Skeletal muscle tissue (tissue), 3 donors: ENCODE measurements at regions not wholly inside any gene's neighbourhood (a gene's known extent, or its start where the extent isn't known, plus 50 kb on each side); places are given as distances from the start of the nearest gene placed in this dataset.

ENCODE experiments used
- H3K27ac ChIP-seq: one replicate; pipeline ENCODE4 v1.7.0; 2013; ENCODE audit warnings: mild to moderate bottlenecking, low read depth, low read length, inconsistent platforms
- H3K27me3 ChIP-seq, 3 donors: one replicate each; pipeline ENCODE4 v1.7.0; 2013; ENCODE audit warnings: low read length in 3 of 3; ENCODE audit not compliant: control insufficient read depth in 3 of 3, insufficient read depth in 3 of 3
- H3K36me3 ChIP-seq, 3 donors: one replicate each; pipeline ENCODE4 v1.7.0; 2013; ENCODE audit warnings: low read length in 3 of 3; ENCODE audit not compliant: control insufficient read depth in 3 of 3, insufficient read depth in 3 of 3
- H3K4me1 ChIP-seq, 3 donors: one replicate each; pipeline ENCODE4 v1.7.0; 2013; ENCODE audit warnings: low read length in 3 of 3, mild to moderate bottlenecking in 3 of 3; ENCODE audit not compliant: control insufficient read depth in 3 of 3, insufficient read depth in 3 of 3
- H3K4me3 ChIP-seq, 3 donors: one replicate each; pipeline ENCODE4 v1.7.0; 2013; ENCODE audit warnings: low read length in 3 of 3
- H3K9ac ChIP-seq, 3 donors: one replicate each; pipeline ENCODE4 v1.7.0; 2013; ENCODE audit warnings: low read length in 3 of 3, mild to moderate bottlenecking in 3 of 3, moderate library complexity in 2 of 3, low read depth in 1 of 3
- H3K9me3 ChIP-seq, 3 donors: one replicate each; pipeline ENCODE4 v1.7.0; 2013; ENCODE audit warnings: low read length in 3 of 3; ENCODE audit not compliant: control insufficient read depth in 3 of 3
- donor health status: Osteomylitis.

DNA sequence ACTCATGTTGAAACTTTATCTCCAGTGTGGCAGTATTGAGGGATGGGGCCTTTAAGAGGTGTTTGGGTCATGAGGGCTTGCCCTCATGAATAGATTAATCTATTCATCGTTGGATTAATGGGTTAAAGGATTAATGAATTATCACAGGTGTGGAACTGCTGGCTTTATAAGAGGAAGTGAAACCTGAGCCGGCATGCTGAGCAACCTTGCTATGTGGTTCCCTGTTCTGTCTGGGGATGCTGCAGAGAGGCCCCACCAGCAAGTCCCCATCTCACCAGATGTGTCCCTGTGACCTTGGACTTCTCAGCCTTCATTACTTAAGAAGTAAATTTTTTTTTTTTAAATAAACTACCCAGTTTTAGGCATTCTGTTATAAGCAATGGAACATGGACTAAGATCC is 109.6 kb downstream of the DYRK2 start:
- H3K4me1 ChIP-seq = peaks cover 3 to 25% (median 3%) of the 10 kb centered on the region in 3 donors
- H3K9ac ChIP-seq = no peak overlapping the region
- H3K27me3 ChIP-seq = no peaks in the 10 kb centered on the region
- no peaks in the 10 kb centered on the region for H3K36me3 ChIP-seq
- H3K9me3 ChIP-seq = no peaks in the 10 kb centered on the region
- no peak overlapping the region for H3K4me3 ChIP-seq
- no peak overlapping the region for H3K27ac ChIP-seq

- Histone ChIP-seq H3K4me3 (no peak overlapping the region), H3K9me3 (no peaks in the 10 kb centered on the region), H3K36me3 (no peaks in the 10 kb centered on the region), H3K27me3 (no peaks in the 10 kb centered on the region), H3K9ac (no peak overlapping the region), H3K4me1 (peaks cover 3 to 22% (median 3%) of the 10 kb centered on the region in 3 donors), H3K27ac (no peak overlapping the region)
Observed at GRCh38 chr12:67758521-67758920, 110.0 kb downstream of the DYRK2 start.

GRCh38 chr12:67759829-67760228 is 111.3 kb downstream of the DYRK2 start:
- Histone ChIP-seq H3K9me3 (no peaks in the 10 kb centered on the region), H3K9ac (no peak overlapping the region), H3K27me3 (no peaks in the 10 kb centered on the region)

GRCh38 chr12:67760586-67761275 is 112.2 kb downstream of the DYRK2 start:
- Histone ChIP-seq H3K27ac (no peak overlapping the region), H3K4me1 (peaks cover 0 to 4% (median 0%) of the 10 kb centered on the region in 3 donors), H3K9ac (no peak overlapping the region), H3K36me3 (no peaks in the 10 kb centered on the region), H3K27me3 (no peaks in the 10 kb centered on the region), H3K9me3 (no peaks in the 10 kb centered on the region), H3K4me3 (no peak overlapping the region)

More at GRCh38 chr12:67759829-67760228, 111.3 kb downstream of the DYRK2 start:
- H3K36me3 ChIP-seq = no peaks in the 10 kb centered on the region
- peaks cover 2 to 13% (median 2%) of the 10 kb centered on the region in 3 donors for H3K4me1 ChIP-seq
- H3K4me3 ChIP-seq = no peak overlapping the region
- no peak overlapping the region for H3K27ac ChIP-seq

DNA sequence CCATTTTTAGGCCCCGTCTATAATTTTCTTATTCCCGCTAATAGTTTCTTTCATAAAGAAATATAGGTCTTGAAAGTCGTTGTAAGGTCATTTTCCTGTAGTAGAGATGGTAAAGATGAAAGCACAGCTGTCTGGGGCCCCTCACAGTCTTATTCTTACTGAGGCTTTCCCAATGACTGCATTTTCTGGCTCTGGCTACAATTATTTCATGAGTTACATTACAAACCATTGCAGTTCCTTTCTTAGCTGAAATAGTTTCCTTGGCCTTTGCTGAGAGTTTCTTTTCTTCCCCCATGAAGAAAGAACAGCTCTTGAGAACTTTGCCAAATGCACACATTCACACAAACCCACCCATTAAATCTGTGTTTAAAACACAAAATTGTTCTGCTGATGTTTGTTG is 113.0 kb downstream of the DYRK2 start:
- Histone ChIP-seq H3K9me3 (no peaks in the 10 kb centered on the region), H3K4me1 (peaks cover 0 to 2% (median 0%) of the 10 kb centered on the region in 3 donors), H3K9ac (no peak overlapping the region), H3K36me3 (no peaks in the 10 kb centered on the region), H3K27me3 (no peaks in the 10 kb centered on the region), H3K4me3 (no peak overlapping the region), H3K27ac (no peak overlapping the region)

DNA sequence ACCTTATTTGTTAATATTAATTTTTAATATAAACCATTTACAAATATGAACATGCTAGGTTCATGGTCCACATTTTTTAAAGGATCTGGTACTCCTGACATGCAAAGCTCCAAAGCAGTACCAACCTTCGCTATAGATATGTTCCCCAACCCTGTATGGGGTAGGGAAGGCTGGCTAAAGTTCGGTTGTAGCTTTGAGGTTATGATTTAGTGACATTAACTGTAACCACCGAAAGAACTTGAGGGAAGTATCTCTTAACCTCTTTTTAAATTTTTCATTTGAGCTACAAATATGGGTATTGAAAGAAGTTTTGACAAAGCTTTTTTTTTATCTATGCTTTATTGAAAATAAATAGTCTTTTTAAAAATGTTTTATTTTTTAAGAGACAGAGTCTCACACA is 115.5 kb downstream of the DYRK2 start:
- H3K27ac ChIP-seq = no peak overlapping the region
- H3K4me3 ChIP-seq = no peak overlapping the region
- no peaks in the 10 kb centered on the region for H3K9me3 ChIP-seq
- H3K4me1 ChIP-seq = no peaks in the 10 kb centered on the region
- no peaks in the 10 kb centered on the region for H3K27me3 ChIP-seq
- no peaks in the 10 kb centered on the region for H3K36me3 ChIP-seq
- H3K9ac ChIP-seq = no peak overlapping the region

- Histone ChIP-seq H3K9ac (no peak overlapping the region), H3K4me1 (no peaks in the 10 kb centered on the region), H3K4me3 (no peak overlapping the region), H3K27ac (no peak overlapping the region), H3K9me3 (no peaks in the 10 kb centered on the region), H3K27me3 (no peaks in the 10 kb centered on the region), H3K36me3 (no peaks in the 10 kb centered on the region)
Observed at GRCh38 chr12:67764946-67765619, 116.5 kb downstream of the DYRK2 start.

DNA sequence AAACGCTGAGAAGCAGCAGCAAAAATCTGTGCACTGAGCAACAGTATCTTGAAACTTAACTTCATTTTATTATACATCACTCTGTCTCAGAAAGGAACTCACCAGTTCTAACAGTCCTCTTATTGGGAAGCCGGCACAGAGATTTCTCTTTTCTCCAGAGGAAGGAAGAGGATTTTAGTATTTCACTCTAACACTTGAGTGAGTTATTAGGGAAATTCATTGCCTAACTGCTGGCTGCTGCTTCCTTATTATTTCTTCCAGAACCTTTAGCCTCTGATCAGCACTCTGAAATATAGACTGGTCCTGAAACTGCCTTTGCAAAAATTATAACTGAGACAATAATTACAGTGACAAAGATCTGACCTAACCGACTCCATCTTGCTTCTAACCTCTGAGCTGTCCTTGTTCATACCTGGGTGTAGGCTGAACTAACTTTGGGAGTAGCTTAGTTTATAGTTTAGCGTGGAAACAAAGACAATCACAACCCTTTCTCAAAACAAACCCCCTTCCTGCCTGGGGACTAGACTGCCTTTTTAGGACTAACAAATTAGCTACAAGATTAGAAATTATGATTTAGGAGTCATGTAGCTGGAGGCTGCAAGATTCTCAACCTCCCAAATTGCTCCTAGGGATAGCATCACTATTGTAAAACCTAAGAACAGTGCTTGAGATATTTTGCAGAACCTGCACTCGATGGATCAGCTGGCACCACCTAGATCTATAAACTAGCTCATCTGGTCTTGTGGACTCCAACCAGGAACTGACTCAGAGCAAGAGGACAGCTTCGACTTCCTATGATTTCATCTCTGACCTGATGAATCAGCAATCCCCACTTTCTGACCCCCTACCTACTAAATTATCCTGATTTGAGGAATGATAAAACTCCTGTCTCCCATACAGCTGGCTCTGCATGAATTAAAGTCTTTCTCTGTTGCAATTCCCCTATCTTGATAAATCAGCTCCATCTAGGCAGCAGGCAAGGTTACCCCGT is 117.5 kb downstream of the DYRK2 start:
- Histone ChIP-seq H3K27ac (no peak overlapping the region), H3K27me3 (no peaks in the 10 kb centered on the region), H3K4me1 (no peaks in the 10 kb centered on the region), H3K9me3 (no peaks in the 10 kb centered on the region), H3K9ac (no peak overlapping the region), H3K4me3 (no peak overlapping the region), H3K36me3 (no peaks in the 10 kb centered on the region)

DNA sequence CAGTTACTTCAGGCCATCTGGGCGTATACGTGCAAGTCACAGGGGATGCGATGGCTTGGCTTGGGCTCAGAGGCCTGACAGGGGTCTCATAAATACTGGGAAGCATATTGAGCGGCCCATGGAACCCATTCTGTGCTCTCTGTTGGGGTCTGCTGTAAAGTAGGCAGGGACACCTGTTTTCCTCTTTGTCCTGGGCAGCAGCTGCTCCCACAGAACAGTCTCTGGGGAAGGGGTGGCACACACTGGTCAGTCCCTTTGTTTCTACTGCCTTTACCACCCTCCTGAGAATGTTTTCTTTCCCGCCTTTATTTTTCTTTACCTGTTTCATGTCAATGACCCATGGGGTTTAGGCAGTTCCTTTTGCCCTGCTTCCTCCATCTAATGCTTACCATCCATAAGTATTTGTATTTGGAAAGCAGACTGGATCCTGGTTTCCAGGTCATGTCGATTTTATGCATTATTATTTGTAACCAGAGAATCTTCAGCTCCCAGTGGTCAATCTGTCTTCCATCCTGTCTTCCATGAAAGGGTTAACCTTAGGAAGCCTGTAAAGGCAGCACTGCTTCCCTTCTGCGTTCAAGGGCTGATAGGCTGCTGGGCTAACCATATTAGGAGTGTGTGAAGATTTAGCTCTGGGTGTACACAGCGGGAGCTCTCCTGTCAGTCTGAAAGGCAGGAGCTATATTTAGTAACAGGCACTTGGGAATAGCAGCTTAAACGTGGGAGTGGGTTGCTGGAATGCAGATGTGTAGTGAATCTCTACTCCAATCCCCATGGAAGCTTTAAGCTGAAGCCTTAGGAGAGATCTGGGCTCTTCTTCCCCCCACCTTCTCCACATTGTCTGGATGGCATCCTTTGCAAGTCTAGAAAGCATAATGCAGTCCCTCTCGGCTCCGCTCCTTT is 124.0 kb downstream of the DYRK2 start:
- peak overlapping the region; percentile 0 to 48 (median 39) for H3K4me3 ChIP-seq
- peak overlapping the region; percentile 62 for H3K27ac ChIP-seq
- H3K36me3 ChIP-seq = no peaks in the 10 kb centered on the region
- no peaks in the 10 kb centered on the region for H3K27me3 ChIP-seq
- H3K4me1 ChIP-seq = peaks cover 12 to 17% (median 14%) of the 10 kb centered on the region in 3 donors
- H3K9ac ChIP-seq = peak overlapping the region; percentile 3 to 64 (median 25)
- H3K9me3 ChIP-seq = no peaks in the 10 kb centered on the region
